Prostate gland (tissue), 2 donors: ENCODE measurements at regions not wholly inside any gene's neighbourhood (a gene's known extent, or its start where the extent isn't known, plus 50 kb on each side); places are given as distances from the start of the nearest gene placed in this dataset.

Experiments used
- POLR2AphosphoS5 ChIP-seq: sonication (generic); formaldehyde crosslinking; IDR thresholded peaks from one replicate; pipeline ENCODE4 v1.6.1; 2017; ENCODE audit warnings: antibody characterized with exemption
- TF ChIP-seq, protein P1 (sequence below), 4 experiments: fragments of 200-600 bp in 2 of 4; fragments of 450-650 bp in 2 of 4; sonication (generic) in 2 of 4; IDR thresholded peaks; 1 replicate in 3 of 4; 2 replicates in 1 of 4; pipeline ENCODE4 v1.5.1; 2016 to 2019; ENCODE audit warnings: antibody characterized with exemption in 4 of 4, mild to moderate bottlenecking in 2 of 4, moderate library complexity in 2 of 4

DNA sequence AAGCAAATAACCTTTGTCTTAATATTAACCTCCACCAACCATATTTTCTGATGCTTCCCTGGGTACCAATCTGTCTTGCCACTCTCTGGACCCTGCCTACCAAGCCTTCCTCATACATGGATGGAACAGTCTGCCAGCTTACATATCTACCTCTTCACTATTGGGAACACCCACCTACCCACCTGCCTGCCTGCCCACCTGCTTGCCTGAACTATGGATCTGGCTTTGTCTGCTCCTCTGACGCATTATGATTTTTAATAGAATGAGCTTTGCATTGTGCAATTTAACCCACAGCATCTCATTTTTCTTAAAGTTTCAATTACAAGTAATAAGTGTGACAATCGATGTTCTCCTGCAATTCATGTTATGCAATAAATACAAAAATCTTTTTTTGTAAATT lies 137.9 kb upstream of the LSM8 start:
- TF ChIP-seq, protein P1, sequence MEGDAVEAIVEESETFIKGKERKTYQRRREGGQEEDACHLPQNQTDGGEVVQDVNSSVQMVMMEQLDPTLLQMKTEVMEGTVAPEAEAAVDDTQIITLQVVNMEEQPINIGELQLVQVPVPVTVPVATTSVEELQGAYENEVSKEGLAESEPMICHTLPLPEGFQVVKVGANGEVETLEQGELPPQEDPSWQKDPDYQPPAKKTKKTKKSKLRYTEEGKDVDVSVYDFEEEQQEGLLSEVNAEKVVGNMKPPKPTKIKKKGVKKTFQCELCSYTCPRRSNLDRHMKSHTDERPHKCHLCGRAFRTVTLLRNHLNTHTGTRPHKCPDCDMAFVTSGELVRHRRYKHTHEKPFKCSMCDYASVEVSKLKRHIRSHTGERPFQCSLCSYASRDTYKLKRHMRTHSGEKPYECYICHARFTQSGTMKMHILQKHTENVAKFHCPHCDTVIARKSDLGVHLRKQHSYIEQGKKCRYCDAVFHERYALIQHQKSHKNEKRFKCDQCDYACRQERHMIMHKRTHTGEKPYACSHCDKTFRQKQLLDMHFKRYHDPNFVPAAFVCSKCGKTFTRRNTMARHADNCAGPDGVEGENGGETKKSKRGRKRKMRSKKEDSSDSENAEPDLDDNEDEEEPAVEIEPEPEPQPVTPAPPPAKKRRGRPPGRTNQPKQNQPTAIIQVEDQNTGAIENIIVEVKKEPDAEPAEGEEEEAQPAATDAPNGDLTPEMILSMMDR (IDR thresholded peaks at IDR 0.05) = no peak
- no peak for TF ChIP-seq POLR2AphosphoS5
